MG63 (cell line): ENCODE measurements at regions not wholly inside any gene's neighbourhood (a gene's known extent, or its start where the extent isn't known, plus 50 kb on each side); places are given as distances from the start of the nearest gene placed in this dataset.

Experiments
- DNase-seq: peaks from one replicate; pipeline ENCODE4 v3.0.0-alpha.2; 2020
- H3K27me3 ChIP-seq: fragments of 250-450 bp; sonication (Bioruptor Pico); 2 replicates; pipeline ENCODE4 v1.5.1; 2020; ENCODE audit warnings: mild to moderate bottlenecking, moderate library complexity
- H3K36me3 ChIP-seq: fragments of 250-450 bp; sonication (Bioruptor Pico); 2 replicates; pipeline ENCODE4 v1.5.1; 2020; ENCODE audit warnings: mild to moderate bottlenecking, moderate library complexity
- H3K4me3 ChIP-seq: fragments of 250-450 bp; sonication (Bioruptor Pico); 2 replicates; pipeline ENCODE4 v1.5.1; 2020; ENCODE audit warnings: mild to moderate bottlenecking, moderate library complexity
- H3K9me3 ChIP-seq: fragments of 250-450 bp; sonication (Bioruptor Pico); 2 replicates; pipeline ENCODE4 v1.5.1; 2020; ENCODE audit warnings: mild to moderate bottlenecking, moderate library complexity

DNA sequence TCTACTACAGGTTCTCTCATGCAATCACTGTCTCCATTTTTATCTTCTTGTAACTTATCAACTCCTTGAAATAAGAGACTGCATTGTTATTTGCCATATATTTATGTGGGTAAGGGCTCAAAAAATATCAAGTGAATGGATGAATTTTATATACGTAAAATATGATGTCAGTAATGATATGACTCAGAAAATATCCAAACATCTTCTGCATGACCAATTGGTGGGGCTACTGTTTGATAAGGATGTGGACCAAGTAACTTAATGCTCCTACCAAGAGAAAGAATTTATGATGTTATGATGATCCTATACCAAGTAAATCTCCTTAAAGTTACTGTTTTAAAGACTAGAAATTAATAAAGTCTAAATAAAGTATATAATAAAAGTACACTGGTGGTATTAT lies 103.7 kb downstream of the OGFRL1 start:
- DNase-seq = no peak
- Histone ChIP-seq H3K4me3 (no peak overlapping the region), H3K9me3 (no peaks in the 10 kb centered on the region)

DNA sequence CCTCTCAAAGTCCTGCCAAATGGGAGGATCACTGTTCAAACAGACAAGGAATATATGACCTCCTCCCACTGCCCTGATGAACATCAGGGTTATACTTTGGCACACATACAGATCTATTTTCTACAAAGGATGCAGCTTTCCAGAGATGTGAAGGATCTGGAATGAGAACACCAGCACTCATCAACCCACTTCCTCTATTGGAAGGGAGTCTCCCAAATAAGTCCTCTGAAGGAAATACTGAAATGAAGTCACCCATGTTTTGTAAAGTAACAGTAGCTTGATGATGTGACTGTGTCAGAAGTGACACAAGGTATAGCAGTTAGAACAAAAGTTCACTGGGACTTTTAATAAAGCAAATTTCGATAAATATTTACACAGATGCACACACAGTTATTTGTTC lies 104.9 kb downstream of the OGFRL1 start:
- Histone ChIP-seq H3K36me3 (no peaks in the 10 kb centered on the region; the same call in 1 of the 2 replicates), H3K9me3 (no peaks in the 10 kb centered on the region), H3K4me3 (no peak overlapping the region), H3K27me3 (no peaks in the 10 kb centered on the region)
- no peak for DNase-seq

More for the DNA sequence above, 103.7 kb downstream of the OGFRL1 start:
- Histone ChIP-seq H3K27me3 (no peaks in the 10 kb centered on the region), H3K36me3 (no peaks in the 10 kb centered on the region)

DNA sequence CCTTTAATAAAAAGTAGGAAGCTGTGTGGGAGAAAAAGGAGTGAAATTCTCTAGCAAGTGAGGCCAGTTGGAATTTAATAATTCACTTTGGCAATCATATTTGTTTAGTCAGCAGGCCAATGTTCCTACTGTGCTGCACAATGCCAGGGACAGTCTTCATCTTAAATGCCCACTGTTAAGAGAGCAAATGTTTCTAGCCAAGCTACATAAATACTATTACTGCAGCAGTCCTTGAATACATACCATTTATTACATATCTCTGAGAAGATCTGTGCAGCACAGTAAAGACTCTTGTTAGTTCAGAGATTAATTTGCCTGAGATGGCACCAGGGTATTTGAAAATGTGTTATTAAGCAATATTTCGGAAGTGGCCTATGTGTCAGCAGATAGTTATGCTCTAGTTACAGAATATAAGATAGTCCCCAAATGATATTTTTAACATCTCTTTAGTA lies 105.4 kb downstream of the OGFRL1 start:
- no peaks in the 10 kb centered on the region for H3K27me3 ChIP-seq
- no peaks in the 10 kb centered on the region; the same call in 1 of the 2 replicates for H3K36me3 ChIP-seq
- no peak overlapping the region for H3K4me3 ChIP-seq
- no peak for DNase-seq
- no peaks in the 10 kb centered on the region for H3K9me3 ChIP-seq

DNA sequence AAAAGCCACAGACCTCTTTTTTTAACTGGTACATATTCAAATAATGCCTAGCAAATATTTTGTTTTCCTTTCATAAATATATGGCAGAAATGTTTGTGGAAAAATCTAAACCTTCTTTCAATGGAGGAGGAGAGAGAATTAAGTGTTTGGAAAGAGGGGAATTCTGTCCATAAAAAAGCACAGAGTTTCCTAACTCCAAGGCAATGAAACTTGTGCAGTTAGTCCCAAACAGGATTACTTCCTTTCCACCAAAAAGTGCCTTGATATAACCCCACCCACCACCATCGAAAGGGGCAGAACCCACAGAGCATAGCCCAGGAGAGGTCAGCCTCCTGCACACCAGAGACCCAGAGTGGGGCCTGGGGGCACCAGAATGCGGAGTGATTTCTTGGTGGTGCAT lies 106.3 kb downstream of the OGFRL1 start:
- H3K4me3 ChIP-seq = no peak overlapping the region
- H3K9me3 ChIP-seq = no peaks in the 10 kb centered on the region
- DNase-seq = no peak
- no peaks in the 10 kb centered on the region; the same call in 1 of the 2 replicates for H3K36me3 ChIP-seq
- no peaks in the 10 kb centered on the region for H3K27me3 ChIP-seq

DNA sequence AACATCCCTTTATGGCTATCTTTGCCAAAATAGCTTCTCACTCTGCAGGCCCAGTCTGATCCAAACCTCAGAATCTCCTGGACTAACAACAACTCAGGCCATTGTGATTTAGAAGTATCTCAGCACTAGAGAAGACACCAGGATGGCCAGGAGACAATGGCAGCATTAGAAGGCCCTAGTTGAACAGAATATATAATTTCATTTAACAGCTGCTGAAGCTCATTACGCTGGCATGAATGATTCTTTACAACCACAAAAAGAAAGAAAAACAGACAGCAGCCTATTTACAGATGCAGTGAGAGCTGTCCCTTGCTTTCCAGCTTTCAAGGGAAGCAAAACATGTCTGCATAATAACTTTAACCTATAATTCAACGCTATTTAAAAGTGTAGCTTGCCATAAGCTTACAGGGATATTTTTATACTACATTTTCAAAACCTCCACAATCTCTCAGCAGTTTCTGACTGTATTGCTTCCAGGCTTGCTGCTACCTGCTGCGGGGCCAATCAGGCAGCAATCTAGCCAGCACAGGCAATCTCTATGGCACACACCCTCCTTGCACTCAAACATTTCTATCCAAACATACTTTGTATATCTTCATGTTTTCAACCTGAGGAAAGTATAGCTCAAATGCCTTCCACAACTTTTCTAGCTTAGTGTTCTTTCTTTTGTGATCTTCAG lies 107.3 kb downstream of the OGFRL1 start:
- Histone ChIP-seq H3K4me3 (no peak overlapping the region), H3K27me3 (no peaks in the 10 kb centered on the region), H3K36me3 (no peaks in the 10 kb centered on the region; the same call in 1 of the 2 replicates), H3K9me3 (no peaks in the 10 kb centered on the region)
- no peak for DNase-seq

DNA sequence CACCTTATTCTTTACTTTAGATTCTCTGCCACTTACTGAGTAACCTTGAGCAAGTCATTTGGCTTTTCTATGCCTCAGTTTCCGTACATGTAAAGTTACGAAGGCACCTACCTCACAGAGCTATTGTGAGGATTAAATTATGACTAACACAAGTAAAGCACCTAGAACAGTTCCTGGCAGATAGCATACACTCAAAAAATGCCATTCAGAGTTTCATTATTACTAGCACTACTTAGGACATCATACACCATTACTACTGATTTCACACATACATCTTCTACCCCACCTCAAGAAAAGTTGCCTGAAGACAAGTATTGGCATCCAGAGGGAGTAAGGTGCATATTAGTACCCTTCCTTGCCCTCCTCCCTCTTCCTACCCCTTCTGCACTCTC lies 107.8 kb downstream of the OGFRL1 start:
- no peak overlapping the region for H3K4me3 ChIP-seq
- H3K36me3 ChIP-seq = no peaks in the 10 kb centered on the region; the same call in 1 of the 2 replicates
- no peaks in the 10 kb centered on the region for H3K27me3 ChIP-seq
- H3K9me3 ChIP-seq = no peaks in the 10 kb centered on the region
- no peak for DNase-seq

DNA sequence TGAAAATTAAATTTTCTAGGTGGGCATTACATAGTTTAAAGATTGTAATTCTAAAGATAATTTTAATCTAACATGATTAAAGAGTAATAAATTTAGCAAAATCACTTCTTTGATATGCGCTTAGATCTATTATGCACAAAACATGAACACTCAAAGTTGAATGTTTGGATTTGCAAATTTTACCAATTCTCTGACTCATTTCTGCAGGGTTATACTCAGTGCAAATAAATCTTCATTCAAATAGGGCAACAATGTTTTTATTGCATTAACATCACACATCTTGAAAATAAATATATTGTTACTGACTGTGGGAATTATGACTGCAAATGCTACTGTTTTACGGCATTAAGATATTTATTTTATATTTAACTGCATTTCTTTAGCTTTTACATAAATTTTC lies 110.7 kb downstream of the OGFRL1 start:
- no peak overlapping the region for H3K4me3 ChIP-seq
- H3K9me3 ChIP-seq = no peaks in the 10 kb centered on the region
- no peak for DNase-seq
- no peaks in the 10 kb centered on the region; the same call in 1 of the 2 replicates for H3K36me3 ChIP-seq
- no peaks in the 10 kb centered on the region for H3K27me3 ChIP-seq

DNA sequence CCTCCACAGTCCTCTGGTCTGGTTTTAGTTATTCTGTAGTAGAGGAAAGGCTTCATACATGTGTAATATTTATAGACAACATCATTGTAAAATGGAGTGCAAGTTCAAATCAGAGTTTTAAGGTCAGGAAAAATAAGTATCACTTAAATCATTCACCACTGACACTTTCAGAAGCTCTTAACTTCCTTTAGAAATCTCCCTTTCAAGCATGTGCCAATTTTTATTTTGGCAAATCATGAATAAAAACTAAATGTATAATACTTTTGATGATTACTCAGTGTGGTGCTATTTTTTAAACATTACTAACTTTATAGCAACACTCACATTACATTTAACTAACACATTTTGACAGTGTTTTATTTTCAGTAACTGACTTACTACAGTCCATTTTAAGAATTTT lies 112.2 kb downstream of the OGFRL1 start:
- no peak overlapping the region for H3K4me3 ChIP-seq
- no peaks in the 10 kb centered on the region for H3K27me3 ChIP-seq
- no peak for DNase-seq
- H3K36me3 ChIP-seq = peaks cover 6% of the 10 kb centered on the region
- no peaks in the 10 kb centered on the region for H3K9me3 ChIP-seq

DNA sequence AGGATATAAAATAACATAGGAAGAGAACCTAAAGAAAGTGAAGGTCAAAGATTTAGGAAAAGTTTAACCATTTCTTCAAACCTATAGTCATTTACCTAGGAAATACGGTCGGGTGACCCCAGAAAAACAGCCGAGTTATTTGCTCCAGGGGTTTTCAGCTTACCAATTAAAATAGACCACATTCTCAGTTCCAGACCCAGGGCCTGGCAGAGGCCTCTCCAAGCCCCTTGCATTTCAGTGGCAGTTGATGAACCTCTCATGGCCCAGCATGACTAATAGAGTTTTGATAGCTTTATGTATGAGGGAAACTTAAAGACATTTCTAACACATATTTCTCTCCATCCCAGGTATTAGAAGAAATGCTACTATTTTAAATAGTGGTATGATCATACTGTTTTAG lies 113.5 kb downstream of the OGFRL1 start:
- DNase-seq = no peak
- Histone ChIP-seq H3K4me3 (no peak overlapping the region), H3K36me3 (peaks cover 15% of the 10 kb centered on the region)

DNA sequence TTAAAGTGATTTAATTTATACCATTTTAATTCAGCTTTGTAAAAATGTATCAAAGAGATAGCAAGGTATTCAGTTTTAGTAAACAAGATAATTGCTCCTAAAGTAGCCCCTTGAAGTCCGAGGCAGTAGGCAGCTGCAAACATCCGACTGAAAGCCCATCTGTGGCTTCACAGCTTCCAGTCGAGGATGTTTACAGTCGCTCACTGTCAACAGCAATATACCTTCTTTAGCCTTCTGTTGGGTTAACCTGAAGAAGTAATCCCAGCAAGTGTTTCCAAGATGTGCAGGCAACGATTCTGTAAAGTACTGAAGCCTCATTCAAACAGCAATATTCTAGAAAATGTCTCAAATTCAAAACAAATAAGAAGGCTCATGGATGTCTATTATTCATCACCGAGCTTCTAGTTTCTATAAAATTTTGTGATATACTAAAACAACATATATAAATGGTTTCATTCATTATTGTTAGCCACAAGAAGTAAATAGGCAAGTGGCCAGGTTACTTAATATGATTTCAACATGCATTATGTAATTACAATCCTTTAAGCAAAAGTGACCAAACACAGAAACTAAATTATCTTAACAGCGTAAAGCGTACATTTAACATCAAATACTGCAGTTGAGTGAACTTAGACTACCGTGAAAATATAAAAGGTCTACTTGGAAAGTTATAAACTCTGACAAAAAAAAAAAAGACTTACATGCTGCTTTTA lies 115.0 kb downstream of the OGFRL1 start:
- no peaks in the 10 kb centered on the region for H3K9me3 ChIP-seq
- no peak overlapping the region for H3K4me3 ChIP-seq
- peaks cover 15% of the 10 kb centered on the region for H3K36me3 ChIP-seq
- no peak for DNase-seq
- H3K27me3 ChIP-seq = no peaks in the 10 kb centered on the region

More for the DNA sequence above, 113.5 kb downstream of the OGFRL1 start:
- no peaks in the 10 kb centered on the region for H3K27me3 ChIP-seq
- no peaks in the 10 kb centered on the region for H3K9me3 ChIP-seq

DNA sequence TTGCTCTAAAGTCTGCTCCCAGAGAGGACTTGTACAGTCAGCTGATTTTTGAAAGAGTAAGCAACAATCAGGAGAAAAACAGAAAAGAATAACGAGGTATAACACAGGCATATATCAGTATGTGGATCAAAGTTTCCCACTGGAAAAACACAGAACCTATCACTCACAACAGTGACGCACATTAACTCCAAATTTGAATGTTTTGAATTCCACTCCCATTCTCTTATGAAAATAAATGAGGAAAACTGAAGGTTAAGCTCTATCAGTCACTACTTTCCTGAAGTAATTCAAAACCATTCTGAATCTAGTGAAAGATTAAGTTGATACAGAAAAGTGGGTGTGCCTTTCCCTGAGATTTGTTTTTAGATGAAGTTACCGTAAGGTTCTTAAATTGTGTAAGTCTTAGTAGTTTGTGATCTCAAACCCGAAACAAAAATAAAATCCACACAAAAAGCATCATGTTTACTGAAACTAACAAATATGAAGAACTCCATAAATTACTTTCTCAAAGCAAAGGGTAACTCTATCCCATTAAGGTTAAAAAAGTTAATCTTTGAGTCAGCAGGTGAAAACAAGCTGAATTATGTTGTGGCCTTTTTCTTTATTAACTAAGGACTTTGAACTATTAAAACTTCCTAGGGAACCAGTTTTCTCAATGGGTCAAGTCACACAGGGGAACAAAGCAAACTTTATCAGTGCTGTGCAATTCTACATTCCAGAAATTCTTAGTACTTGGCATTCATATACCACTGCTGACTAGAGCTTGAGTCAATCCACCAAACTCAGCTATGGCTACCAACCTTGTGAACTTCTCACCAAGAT lies 115.7 kb downstream of the OGFRL1 start:
- no peaks in the 10 kb centered on the region for H3K27me3 ChIP-seq
- H3K36me3 ChIP-seq = peaks cover 15% of the 10 kb centered on the region
- no peak overlapping the region for H3K4me3 ChIP-seq
- H3K9me3 ChIP-seq = no peaks in the 10 kb centered on the region
- DNase-seq = no peak

DNA sequence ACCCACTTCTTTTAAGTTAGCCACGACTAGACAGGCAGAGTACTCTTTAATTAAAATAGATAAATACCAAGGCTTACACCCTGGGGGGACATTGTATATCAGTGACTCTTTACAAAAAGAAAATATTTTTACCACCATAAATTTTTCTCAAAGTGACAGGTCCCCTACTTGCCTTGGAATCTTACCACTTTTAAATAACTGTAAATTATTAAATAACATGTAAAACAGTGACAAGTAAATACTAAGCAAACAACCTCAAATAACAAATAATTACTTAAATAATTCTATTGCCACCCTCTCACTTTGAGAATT lies 116.3 kb downstream of the OGFRL1 start:
- H3K36me3 ChIP-seq = peaks cover 18% of the 10 kb centered on the region
- no peaks in the 10 kb centered on the region for H3K27me3 ChIP-seq
- no peaks in the 10 kb centered on the region for H3K9me3 ChIP-seq
- no peak overlapping the region for H3K4me3 ChIP-seq
- DNase-seq = no peak

DNA sequence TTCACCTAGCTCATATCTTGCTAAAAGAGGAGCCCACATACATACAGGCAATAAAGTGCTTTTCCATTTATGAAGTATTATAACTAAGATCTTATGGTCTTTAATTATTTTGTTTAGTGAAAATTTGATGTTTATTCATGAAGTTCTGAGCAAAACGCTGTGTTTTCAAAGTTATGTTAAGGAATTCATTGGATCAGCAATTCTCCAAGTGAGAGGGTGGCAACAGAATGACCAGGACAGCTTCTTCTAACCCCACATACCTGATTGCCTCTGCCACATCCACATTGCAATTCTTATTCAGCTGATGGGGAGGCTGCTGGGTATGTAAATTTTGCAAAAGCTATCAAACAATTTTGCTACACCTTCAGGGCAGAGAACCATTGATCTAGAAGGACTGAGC lies 116.8 kb downstream of the OGFRL1 start:
- DNase-seq = no peak
- no peak overlapping the region for H3K4me3 ChIP-seq
- peaks cover 18% of the 10 kb centered on the region for H3K36me3 ChIP-seq
- H3K9me3 ChIP-seq = no peaks in the 10 kb centered on the region
- no peaks in the 10 kb centered on the region for H3K27me3 ChIP-seq

DNA sequence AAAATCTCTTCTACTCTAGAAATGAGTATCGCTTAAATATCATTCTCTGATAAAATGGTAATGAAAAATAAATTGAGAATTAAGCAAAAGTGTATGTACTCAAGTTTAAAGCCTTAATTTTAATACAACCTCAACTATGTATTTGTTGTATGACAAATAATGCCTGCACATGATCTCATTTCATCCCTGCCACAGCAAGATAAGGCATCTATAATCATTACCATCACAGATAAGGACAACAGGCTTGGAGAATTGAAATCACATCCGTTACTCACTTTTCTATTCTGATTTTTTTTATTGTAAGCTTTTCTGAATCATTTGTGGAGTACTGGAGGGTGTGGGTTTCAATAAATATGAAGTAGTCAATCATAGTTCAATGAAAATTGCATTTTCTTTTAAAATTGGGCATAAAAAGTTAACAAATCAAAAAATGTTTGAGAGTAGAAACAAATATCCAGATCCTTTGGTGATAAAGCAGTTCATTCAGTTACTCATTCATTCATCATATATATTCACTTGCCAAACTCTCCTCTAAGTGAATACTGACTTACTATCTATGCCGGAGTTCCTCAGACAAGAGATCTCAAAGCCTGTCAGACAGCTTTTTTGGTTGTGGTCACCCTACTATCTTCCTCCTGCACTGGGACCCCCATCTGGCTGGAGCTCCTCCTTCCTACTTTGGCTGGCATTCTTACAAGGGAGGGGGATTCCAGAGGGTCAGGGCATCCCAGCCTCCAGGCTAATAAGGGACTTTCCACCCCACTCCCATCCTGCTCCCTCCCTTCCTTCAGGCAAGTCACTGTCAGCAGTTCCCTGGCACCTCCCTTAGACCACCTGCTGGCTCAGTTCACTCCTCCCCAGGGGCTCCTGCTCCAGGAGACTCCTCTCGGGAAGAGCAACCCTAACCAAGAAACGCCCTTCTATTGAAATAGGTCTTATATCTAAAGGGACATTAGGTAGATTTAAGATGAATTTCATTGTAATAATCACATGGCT lies 118.6 kb downstream of the OGFRL1 start:
- no peaks in the 10 kb centered on the region for H3K27me3 ChIP-seq
- no peak overlapping the region for H3K4me3 ChIP-seq
- H3K36me3 ChIP-seq = peaks cover 18% of the 10 kb centered on the region
- no peaks in the 10 kb centered on the region for H3K9me3 ChIP-seq
- peak; percentile 62 for DNase-seq

DNA sequence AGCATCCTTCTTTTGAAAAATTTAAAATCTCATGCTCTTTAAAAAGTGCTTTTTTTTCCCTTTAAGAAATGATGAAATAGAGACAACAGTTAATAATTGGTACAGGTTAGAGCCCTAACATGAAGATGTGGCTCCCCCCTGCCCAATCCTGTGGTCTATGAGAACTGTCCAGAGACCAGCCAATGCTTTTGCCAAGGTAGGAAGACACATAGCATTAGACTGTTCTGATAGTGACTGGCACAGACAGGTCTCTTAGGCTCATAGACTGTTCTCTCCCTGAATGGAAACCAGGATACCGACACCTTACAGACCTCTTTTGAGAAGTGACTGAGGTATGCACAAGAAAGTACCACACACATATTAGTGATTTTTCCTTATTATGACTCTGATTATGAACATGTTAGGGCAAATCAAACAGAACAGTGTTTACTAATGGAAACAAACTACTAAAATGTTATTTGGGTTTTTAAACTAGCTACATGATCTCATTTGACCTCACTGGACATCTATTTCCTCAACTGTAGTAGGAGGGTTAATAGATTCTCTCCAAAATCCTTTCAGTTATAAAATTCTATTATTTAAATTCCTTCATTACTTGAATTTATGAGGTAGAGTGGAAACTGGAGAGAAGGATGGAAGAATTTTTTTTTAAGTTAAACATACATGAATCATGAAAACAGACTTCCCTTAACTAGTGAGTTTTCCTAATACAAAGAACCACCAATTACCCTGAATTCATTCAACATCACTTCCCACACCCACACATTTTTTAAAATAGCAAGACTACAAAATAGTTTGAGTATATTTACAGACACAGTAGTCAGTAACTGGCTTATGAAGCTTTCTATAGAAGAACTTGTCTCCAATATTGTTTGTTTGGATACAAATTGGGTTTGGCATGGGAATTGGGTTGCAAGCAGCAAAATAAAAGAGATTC lies 120.4 kb downstream of the OGFRL1 start:
- no peaks in the 10 kb centered on the region for H3K9me3 ChIP-seq
- H3K36me3 ChIP-seq = peaks cover 18% of the 10 kb centered on the region
- no peak overlapping the region for H3K4me3 ChIP-seq
- no peaks in the 10 kb centered on the region for H3K27me3 ChIP-seq
- DNase-seq = no peak
